ENCODE measurements at regions not wholly inside any gene's neighbourhood (a gene's known extent, or its start where the extent isn't known, plus 50 kb on each side); places are given as distances from the start of the nearest gene placed in this dataset.
A peak's percentile ranks its signal among the peaks of the same experiment; 100 is the strongest.
"Not testable (repeated sequence)": the region's sequence is repeated elsewhere in the genome, so short reads cannot be mapped to it uniquely, and the experiment has no call there.

GRCh38 chr12:116375278-116375842 lies 97.9 kb upstream of the MED13L start:
- TF ChIP-seq CTCF (IDR thresholded peaks at IDR 0.05) = no peak
- Mint-ChIP-seq H3K9me3 (no peaks in the 10 kb centered on the region), H3K4me3 (no peak overlapping the region), H3K27ac (no peak overlapping the region), H3K27me3 (ENCODE audit: low read depth, poor library complexity) (peaks cover 15% of the 10 kb centered on the region), H3K36me3 (ENCODE audit: low read depth) (no peaks in the 10 kb centered on the region), H3K4me1 (peaks cover 62% of the 10 kb centered on the region)
- DNase-seq = no peak

- no peak for DNase-seq
- H3K4me3 Mint-ChIP-seq = no peak overlapping the region
- H3K4me1 Mint-ChIP-seq = peaks cover 62% of the 10 kb centered on the region
- no peaks in the 10 kb centered on the region for H3K36me3 Mint-ChIP-seq (ENCODE audit: low read depth)
- no peak overlapping the region for H3K27ac Mint-ChIP-seq
- peaks cover 15% of the 10 kb centered on the region for H3K27me3 Mint-ChIP-seq (ENCODE audit: low read depth, poor library complexity)
- H3K9me3 Mint-ChIP-seq = no peaks in the 10 kb centered on the region
- no peak for TF ChIP-seq CTCF (IDR thresholded peaks at IDR 0.05)
Measured at GRCh38 chr12:116376354-116377193, 99.1 kb upstream of the MED13L start.

GRCh38 chr12:116377194-116377571 lies 99.7 kb upstream of the MED13L start:
- DNase-seq = not testable (repeated sequence)

GRCh38 chr12:116378002-116378401 lies 100.5 kb upstream of the MED13L start:
- Mint-ChIP-seq H3K4me3 (no peak overlapping the region), H3K4me1 (peaks cover 71% of the 10 kb centered on the region), H3K9me3 (no peaks in the 10 kb centered on the region), H3K36me3 (ENCODE audit: low read depth) (no peaks in the 10 kb centered on the region), H3K27ac (no peak overlapping the region), H3K27me3 (ENCODE audit: low read depth, poor library complexity) (peaks cover 15% of the 10 kb centered on the region)
- no peak for TF ChIP-seq CTCF (IDR thresholded peaks at IDR 0.05)
- no peak for DNase-seq

More at GRCh38 chr12:116377194-116377571, 99.7 kb upstream of the MED13L start:
- Mint-ChIP-seq H3K4me1 (peaks cover 65% of the 10 kb centered on the region), H3K27me3 (ENCODE audit: low read depth, poor library complexity) (peaks cover 15% of the 10 kb centered on the region)
- H3K27ac Mint-ChIP-seq; H3K9me3 Mint-ChIP-seq; H3K36me3 Mint-ChIP-seq (ENCODE audit: low read depth); H3K4me3 Mint-ChIP-seq: not testable (repeated sequence)

- no peak for TF ChIP-seq CTCF (IDR thresholded peaks at IDR 0.05)
- peaks cover 76% of the 10 kb centered on the region for H3K4me1 Mint-ChIP-seq
- no peaks in the 10 kb centered on the region for H3K36me3 Mint-ChIP-seq (ENCODE audit: low read depth)
- no peaks in the 10 kb centered on the region for H3K9me3 Mint-ChIP-seq
- H3K27me3 Mint-ChIP-seq (ENCODE audit: low read depth, poor library complexity) = peaks cover 10% of the 10 kb centered on the region
- H3K27ac Mint-ChIP-seq = peak overlapping the region; percentile 43
- no peak for DNase-seq
- H3K4me3 Mint-ChIP-seq = no peak overlapping the region
Measured at GRCh38 chr12:116380108-116380507, 102.6 kb upstream of the MED13L start.

GRCh38 chr12:116380740-116381139 lies 103.2 kb upstream of the MED13L start:
- H3K27ac Mint-ChIP-seq = peak overlapping the region; percentile 70
- H3K36me3 Mint-ChIP-seq (ENCODE audit: low read depth); DNase-seq; H3K9me3 Mint-ChIP-seq: not testable (repeated sequence)
- H3K4me3 Mint-ChIP-seq = peak overlapping the region; percentile 67
- H3K27me3 Mint-ChIP-seq (ENCODE audit: low read depth, poor library complexity) = peaks cover 10% of the 10 kb centered on the region
- peaks cover 73% of the 10 kb centered on the region for H3K4me1 Mint-ChIP-seq
